ENCODE measurements at regions not wholly inside any gene's neighbourhood (a gene's known extent, or its start where the extent isn't known, plus 50 kb on each side); places are given as distances from the start of the nearest gene placed in this dataset.

- intact Hi-C loops (cut with micrococcal nuclease): loop anchor here (2.0 to 10.0 kb wide), 5 partner anchors 107 to 915 kb away; partner anchors contain the start of genes CST9 and NAPB
- TF ChIP-seq, protein P1, sequence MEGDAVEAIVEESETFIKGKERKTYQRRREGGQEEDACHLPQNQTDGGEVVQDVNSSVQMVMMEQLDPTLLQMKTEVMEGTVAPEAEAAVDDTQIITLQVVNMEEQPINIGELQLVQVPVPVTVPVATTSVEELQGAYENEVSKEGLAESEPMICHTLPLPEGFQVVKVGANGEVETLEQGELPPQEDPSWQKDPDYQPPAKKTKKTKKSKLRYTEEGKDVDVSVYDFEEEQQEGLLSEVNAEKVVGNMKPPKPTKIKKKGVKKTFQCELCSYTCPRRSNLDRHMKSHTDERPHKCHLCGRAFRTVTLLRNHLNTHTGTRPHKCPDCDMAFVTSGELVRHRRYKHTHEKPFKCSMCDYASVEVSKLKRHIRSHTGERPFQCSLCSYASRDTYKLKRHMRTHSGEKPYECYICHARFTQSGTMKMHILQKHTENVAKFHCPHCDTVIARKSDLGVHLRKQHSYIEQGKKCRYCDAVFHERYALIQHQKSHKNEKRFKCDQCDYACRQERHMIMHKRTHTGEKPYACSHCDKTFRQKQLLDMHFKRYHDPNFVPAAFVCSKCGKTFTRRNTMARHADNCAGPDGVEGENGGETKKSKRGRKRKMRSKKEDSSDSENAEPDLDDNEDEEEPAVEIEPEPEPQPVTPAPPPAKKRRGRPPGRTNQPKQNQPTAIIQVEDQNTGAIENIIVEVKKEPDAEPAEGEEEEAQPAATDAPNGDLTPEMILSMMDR (IDR thresholded peaks at IDR 0.05; ENCODE audit: extremely low read depth in 1 of 2, insufficient read depth in 1 of 2, low read depth in 1 of 2, low read length in 2 of 2): no peak
- TF ChIP-seq POLR2A (IDR thresholded peaks at IDR 0.05; ENCODE audit: low read depth, low read length): no peak
- TF ChIP-seq MYC (IDR thresholded peaks at IDR 0.05; ENCODE audit: low read depth, low read length): no peak
- no peak for TF ChIP-seq GATA2 (IDR thresholded peaks at IDR 0.05; ENCODE audit: insufficient read depth, insufficient read length, low read depth, low read length)
- TF ChIP-seq JUN (IDR thresholded peaks at IDR 0.05; ENCODE audit: borderline replicate concordance, insufficient read depth, insufficient read length, low read depth): no peak
- TF ChIP-seq, protein P2, sequence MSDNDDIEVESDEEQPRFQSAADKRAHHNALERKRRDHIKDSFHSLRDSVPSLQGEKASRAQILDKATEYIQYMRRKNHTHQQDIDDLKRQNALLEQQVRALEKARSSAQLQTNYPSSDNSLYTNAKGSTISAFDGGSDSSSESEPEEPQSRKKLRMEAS (IDR thresholded peaks at IDR 0.05; ENCODE audit: insufficient read depth, insufficient read length): no peak
- no peak for TF ChIP-seq FOS (IDR thresholded peaks at IDR 0.05; ENCODE audit: borderline replicate concordance, insufficient read depth, low read length)
- TF ChIP-seq POLR2AphosphoS5 (IDR thresholded peaks at IDR 0.05; ENCODE audit: insufficient read depth, low read depth, low read length): no peak
- no peak for TF ChIP-seq EZH2 (IDR thresholded peaks at IDR 0.05; ENCODE audit: borderline replicate concordance, low read depth, low read length, severe bottlenecking)
- Histone ChIP-seq H3K4me3 (replicated peaks in 1 of 3; ENCODE audit: insufficient read depth in 1 of 3, low read depth in 1 of 3, low read length in 3 of 3) (no peak overlapping the region), H3K36me3 (ENCODE audit: control insufficient read depth in 2 of 2, extremely low read depth in 1 of 2, insufficient read depth in 2 of 2, low read length in 2 of 2) (no peaks in the 10 kb centered on the region), H3K79me2 (ENCODE audit: control insufficient read depth, insufficient read depth, low read length) (no peaks in the 10 kb centered on the region), H3K27ac (ENCODE audit: insufficient read depth, low read depth, low read length) (no peak overlapping the region), H3K4me1 (ENCODE audit: control insufficient read depth, extremely low read depth, insufficient read depth, low read length) (peaks cover 17% of the 10 kb centered on the region), H2AFZ (ENCODE audit: low read depth, low read length) (no peak overlapping the region), H4K20me1 (replicated peaks; ENCODE audit: control insufficient read depth, extremely low read depth, insufficient read depth, low read length) (no peaks in the 10 kb centered on the region), H3K9ac (replicated peaks; ENCODE audit: extremely low read depth, insufficient read depth, low read length) (no peak overlapping the region), H3K9me3 (replicated peaks; ENCODE audit: control insufficient read depth, insufficient read depth, low read length) (no peaks in the 10 kb centered on the region), H3K27me3 (ENCODE audit: control insufficient read depth in 2 of 2, insufficient read depth in 2 of 2, low read length in 2 of 2) (no peaks in the 10 kb centered on the region), H3K9me1 (replicated peaks; ENCODE audit: control insufficient read depth, extremely low read depth, insufficient read depth, low read length) (no peaks in the 10 kb centered on the region), H3K4me2 (ENCODE audit: insufficient read depth, low read length) (no peak overlapping the region)
- dilution Hi-C loops (cut with MboI; ENCODE audit: extremely low pct_ligation_motif_present, low sequenced_read_pairs): loop anchor here (10.0 to 25.0 kb wide), 2 partner anchors 353 to 355 kb away; partner anchors contain the start of gene THBD
- ChIA-PET POLR2A (no interaction called here), CTCF (interaction anchor here (0.9 to 8.2 kb wide), 11 partner anchors 28 to 650 kb away, joined by 3 to 306 read pairs (median 40); partner anchors contain the start of gene THBD)
- no peak for DNase-seq (ENCODE audit: low read depth, low spot score)
- BruUV-seq (replicated peaks): no TSS peak
- no peak for FAIRE-seq
These were observed 105.6 kb upstream of the FOXA2 start for GRCh38 chr20:22690000-22690399.

All from endothelial cell of umbilical vein (primary cell).